ENCODE measurements at regions not wholly inside any gene's neighbourhood (a gene's known extent, or its start where the extent isn't known, plus 50 kb on each side); places are given as distances from the start of the nearest gene placed in this dataset.
A peak's percentile ranks its signal among the peaks of the same experiment; 100 is the strongest.

DNA sequence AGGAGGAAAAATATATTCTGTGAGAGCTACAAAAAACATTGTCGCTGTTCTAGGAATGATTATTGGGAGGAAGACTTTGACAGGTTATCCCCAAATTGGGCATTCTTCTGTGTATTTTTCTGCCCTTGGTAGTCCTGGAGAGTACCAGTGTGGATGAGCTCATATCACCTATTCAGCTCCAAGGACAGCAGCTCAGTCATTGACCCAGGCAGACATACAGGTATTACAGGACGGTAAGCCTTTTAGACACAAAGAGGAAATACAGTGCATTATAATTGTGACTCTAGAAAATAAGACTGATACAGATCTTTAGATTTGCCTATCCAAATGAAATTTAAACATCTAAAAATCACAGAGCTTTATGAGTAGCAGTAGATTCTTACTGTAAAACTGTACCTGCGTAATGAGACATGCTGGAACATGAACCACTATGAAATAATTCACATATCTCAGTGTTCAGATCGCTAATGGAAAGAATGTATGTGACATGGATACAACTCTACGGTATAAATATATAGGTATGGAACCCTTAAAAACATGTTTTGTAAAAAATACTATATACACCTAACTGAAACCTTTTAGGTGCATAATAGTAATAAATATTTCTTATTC, 56.0 kb downstream of the PLK2 start:
- no peak for DNase-seq (ENCODE audit: low read depth, low spot score)

DNA sequence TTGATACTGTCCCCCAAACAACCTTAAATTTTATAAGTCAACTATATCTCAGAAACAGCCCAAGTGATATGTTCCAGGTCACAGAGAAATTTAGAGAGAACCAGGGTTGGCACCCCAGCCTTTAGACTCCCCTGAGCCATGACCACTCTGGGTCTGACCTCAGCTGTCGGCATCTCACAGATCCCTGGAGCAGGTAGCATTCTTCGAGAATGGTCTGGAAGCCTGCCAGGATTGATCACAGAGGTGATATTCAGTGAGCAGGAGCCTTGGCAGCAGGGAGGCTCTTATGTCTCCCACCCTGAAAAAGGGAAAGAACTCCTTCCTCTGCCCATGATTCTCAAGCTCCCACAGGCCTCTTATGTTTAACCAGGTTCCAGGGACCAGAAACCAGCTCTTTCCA, 58.2 kb downstream of the PLK2 start:
- no peak for DNase-seq (ENCODE audit: low read depth, low spot score)

GRCh38 chr5:58400737-58401136, 59.1 kb downstream of the PLK2 start:
- DNase-seq (ENCODE audit: low read depth, low spot score), result no peak

DNA sequence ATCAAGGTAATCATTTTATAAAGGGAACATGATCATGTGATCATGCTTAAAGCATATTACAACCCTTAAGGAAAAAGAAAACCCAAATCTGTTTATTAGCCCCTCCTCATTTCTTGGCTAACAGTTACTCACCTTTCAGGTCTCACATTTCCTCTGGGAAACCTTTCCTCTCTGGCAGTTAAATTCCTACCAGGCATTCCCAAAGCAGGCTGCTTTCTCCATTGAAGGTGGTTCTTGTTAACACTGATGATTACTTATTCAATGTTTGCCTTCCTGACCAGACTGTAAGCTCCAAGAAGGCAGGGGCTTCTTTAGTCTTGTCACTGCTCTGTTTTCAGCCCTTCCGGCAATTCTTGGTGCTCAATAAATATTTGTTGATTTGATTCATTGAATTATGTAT, 59.9 kb downstream of the PLK2 start:
- no peak for DNase-seq (ENCODE audit: low read depth, low spot score)

- no peak for DNase-seq (ENCODE audit: low read depth, low spot score)
These were observed 65.5 kb downstream of the PLK2 start for GRCh38 chr5:58394339-58394738.

DNA sequence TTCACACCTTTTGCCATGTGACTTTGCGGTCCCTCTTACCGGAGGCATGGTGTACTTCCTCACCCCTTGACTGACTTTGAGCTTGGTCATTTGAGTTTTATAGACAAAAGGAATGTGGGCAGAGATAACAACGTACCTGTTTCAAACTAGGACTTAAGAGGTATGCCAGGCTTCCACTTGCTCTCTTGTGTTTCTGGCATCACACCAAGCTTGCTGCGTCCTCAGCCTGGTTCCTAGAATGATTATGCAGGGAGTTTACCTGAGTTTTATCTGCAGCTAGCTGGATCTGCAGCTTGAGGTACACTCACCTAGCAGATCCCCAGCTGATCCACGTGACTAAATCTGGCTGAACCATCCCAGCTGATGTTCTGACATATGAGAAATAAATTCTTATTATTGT, 66.2 kb downstream of the PLK2 start:
- DNase-seq (ENCODE audit: low read depth, low spot score), result no peak

DNA sequence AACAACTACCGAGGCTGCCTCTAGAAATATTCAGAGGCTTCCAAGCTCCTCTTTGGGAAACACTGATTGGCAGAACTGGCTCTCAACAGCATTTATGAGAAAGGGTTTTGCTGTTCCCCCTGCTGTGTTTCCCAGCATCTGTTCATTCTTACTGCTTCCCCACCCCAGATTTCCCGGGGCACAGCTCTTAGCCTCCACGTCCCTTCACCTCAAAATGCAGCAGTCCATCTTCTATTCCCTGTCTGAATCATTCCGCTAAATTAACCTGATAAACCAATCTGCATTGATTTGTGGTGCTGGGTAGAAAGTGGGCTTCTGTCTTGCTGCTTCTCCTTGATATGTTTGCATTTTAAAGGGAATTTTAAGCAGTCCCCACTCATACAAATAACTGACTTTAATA, 67.4 kb downstream of the PLK2 start:
- no peak for DNase-seq (ENCODE audit: low read depth, low spot score)

DNA sequence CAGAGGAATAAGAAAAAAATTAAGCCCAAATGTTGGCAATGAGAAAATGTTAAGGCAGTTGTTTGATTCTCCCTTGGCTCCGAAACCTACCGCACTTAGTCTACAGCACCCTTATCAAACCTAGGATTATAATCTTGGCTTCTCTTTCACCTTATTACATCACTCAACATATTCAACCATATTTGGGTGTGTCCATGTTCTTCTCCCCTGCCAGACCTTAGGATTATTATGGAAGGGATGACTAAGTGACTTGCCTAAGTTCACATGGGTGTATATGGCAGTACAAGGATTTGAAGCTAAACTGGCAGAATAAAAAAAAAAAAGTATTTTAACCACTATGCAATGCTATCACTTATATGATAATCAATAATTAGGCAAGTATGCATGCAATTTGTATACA, 76.4 kb downstream of the PLK2 start:
- no peak for DNase-seq (ENCODE audit: low read depth, low spot score)

DNA sequence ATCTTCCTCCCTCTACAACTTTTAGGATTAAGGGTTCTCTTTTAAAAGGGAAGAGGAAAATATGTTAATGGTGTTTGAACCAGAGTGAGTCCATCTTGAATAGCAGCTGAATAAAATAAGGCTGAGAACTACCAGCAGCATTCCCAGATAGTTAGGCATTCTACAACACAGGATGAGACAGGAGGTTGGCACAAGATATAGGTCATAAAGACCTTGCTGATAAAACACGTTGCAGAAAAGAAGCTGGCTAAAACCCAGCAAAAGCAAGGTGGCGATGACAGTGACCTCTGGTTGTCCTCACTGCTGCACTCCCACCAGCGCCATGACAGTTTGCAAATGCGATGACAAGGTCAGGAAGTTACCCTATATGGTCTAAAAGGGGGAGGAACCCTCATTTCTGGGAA, 77.8 kb downstream of the PLK2 start:
- DNase-seq (ENCODE audit: low read depth, low spot score), result no peak

GRCh38 chr5:58381566-58381965, 78.3 kb downstream of the PLK2 start:
- DNase-seq (ENCODE audit: low read depth, low spot score), result no peak

- DNase-seq (ENCODE audit: low read depth, low spot score), result no peak
These were observed 79.2 kb downstream of the PLK2 start for GRCh38 chr5:58380655-58381054.

GRCh38 chr5:58378613-58379390, 81.1 kb downstream of the PLK2 start:
- DNase-seq (ENCODE audit: low read depth, low spot score), result peak; percentile 10

DNA sequence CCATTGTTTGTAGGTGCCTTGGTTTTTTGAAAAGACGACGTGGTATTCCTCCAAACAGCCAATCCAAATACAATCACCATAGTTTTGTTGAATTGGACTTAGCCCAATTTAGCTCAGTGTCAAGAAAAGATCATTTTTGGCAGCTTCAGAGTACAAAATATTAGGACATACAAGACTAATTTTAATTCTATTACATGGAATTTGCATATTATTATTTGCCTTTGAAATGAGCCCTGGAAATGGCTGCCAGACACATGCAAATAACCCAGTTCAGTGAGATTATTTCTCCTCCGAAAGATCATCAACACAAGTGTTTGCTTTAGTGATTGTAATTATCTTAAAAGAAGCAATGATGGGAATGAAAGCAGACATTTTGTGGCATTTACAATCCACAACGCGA, 89.3 kb downstream of the PLK2 start:
- no peak for DNase-seq (ENCODE audit: low read depth, low spot score)

DNA sequence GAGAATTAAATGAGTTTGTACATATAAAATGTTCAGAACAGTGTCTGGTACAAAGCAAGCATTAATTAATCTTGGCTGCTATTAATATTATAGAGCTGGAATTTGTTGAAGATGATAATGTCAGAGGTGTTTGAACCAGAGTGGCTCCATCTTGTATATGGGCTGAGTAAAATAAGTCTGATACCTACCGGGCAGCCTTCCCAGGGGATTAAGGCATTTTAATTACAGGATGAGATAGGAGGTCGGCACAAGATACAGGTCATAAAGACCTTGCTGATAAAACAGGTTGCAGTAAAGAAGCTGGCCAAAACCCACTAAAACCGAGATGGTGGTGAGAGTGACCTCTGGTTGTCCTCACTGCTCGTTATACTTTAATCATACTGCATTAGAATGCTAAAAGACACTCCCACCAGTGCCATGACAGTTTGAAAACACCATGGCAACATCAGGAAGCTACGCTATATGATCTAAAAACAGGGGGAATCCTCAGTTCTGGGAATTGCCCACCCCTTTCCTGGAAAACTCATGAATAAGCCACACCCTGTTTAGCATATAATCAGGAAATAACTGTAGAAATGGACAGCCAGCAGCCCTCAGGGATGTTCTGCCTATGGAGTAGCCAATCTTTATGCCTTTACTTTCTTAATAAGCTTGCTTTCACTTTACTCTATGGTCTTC, 90.2 kb downstream of the PLK2 start:
- no peak for DNase-seq (ENCODE audit: low read depth, low spot score)

GRCh38 chr5:58366461-58366860, 93.4 kb downstream of the PLK2 start:
- DNase-seq (ENCODE audit: low read depth, low spot score), result no peak

DNA sequence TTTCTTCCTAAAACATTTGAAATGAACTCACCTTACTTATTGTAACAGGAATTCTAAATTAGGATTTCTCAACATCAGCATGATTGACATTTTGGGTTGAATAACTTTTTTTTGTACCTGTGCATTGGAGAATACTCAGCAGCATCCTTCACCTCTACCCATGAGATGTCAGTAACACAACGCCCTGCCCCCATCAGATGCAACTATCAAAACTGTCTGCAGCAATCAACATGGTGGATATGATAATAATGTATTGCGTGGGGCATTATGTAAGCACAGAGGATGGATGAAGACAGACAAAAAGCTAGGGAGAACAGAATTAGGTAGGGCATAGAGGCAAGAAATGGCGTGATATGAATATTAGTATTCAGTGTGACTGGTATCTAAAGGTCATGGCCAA, 94.1 kb downstream of the PLK2 start:
- no peak for DNase-seq (ENCODE audit: low read depth, low spot score)

DNA sequence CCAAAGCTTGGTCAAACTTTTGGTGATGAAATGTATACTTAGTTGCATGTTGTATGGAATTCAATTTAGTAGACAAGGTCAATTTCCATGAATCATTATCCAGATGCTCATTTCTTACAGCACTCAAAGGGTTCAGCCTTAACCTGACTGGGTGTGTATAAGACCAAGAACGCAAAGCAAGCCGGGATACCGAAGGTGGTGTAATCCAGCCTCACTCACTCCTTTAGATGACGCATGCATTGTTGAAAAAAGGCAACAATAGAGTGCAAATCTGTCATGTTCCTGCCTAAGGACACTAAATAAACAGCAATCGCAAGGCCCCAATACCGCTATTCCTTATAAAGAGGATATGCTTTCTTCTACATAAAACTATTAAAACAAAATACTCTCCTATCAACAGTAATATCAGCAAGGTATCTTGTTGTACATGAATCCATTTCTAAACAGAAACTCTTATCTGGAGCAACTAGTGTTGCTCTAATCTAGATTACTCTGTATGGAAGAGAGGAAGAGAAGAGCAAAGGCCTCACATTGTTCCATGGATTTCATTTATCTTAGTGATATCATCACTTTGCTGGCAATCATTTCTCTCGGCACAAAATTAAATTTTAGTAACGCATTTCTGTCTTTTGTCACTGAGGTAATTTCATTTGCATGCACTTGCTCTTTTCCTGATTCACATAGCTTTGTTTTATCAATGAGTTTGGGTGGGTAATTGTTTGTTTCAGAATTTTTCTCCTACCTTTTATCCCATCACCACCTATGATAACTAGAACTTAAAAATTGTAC, 96.2 kb downstream of the PLK2 start:
- no peak for DNase-seq (ENCODE audit: low read depth, low spot score)

DNA sequence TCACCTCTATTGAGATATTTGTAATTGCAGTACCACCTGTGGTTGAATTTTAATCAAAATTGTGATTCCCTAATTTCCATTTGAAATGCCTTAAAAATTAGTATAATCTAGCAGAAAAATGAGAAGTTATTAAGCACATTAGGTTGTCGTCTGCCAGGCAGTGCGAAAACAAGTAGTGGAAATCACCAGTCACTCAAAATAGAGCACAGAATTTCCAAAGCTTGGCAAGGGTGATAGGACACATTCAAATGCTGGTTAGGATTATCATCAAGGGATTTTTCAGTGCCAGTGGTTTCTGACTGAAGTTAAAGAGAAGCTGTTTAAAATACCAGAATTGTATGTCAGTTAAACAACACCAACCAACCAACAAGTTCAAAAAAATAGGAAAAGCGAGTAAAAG, 97.8 kb downstream of the PLK2 start:
- no peak for DNase-seq (ENCODE audit: low read depth, low spot score)

DNA sequence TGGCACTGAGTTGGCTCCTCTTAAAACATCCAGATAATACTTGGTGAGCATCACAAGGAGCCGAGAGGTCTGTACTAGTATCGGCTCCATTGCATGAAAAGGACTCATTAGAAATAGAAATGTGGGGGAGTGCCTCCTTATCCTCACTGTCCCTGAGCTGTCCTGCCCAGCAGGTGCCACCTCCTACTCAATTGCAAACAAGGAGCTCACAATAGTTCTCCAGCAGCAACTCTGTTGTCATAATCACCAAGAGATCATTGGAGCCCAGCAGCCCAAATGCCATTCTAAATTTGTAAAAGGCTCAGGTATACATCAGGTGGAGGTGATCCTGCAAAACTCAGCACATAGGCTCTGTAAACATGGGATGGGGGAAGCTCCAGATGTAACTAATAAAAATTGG, 99.1 kb downstream of the PLK2 start:
- DNase-seq (ENCODE audit: low read depth, low spot score), result no peak

DNA sequence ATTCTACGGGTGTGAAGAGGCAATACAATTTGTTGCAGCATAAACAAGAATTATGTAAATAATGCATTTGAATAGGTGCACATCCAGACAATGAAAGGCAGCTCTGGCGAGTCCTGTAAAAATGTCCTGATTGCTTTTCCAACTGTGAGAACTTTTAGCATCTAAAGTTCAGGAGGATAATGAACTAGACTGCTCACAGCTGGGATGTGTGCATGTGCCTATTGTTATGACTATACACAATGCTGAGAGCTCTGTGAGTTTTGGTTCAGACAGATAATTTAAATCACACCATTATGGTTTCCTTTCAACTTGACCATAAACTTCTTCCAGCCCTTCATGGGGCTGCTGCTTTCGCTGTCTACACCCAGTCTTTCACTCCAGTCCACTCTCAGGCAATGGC, 99.9 kb downstream of the PLK2 start:
- no peak for DNase-seq (ENCODE audit: low read depth, low spot score)

DNA sequence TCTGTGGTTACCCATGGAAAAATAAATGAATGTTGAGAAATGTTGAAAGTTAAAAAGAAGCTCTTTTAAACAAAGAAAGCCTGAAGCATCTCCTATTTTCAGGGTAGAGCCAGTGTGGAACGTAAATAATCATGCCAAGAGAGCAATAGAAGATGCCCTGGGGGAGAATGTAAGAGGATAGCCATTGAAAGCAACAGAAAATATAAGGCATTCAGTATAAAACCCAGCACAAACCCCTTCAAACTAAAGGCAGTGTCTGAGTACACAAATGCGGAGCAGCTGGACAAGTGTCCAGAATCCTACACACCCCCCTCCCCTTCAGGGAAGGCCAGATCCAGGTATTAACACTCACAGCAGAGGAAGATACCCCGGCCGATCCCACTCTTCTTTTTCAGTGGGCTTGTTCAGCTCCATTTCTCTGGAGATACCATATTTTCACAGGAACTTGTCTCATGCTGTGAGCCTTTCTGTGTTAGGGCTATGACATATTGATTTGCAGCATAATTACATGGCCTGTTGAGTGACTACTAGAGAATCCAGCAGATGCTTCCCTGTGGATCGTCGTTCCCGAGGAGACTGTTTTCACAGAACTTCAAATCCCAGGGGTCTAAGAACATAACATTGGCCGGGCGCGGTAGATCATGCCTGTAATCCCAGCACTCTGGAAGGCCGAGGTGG, 101.2 kb downstream of the PLK2 start:
- DNase-seq (ENCODE audit: low read depth, low spot score), result no peak

All from pulmonary artery endothelial cell (primary cell).